ENCODE measurements at regions not wholly inside any gene's neighbourhood (a gene's known extent, or its start where the extent isn't known, plus 50 kb on each side); places are given as distances from the start of the nearest gene placed in this dataset.

- Histone ChIP-seq H2AFZ (ENCODE audit: low read depth) (no peak overlapping the region), H3K9ac (no peak overlapping the region), H4K20me1 (ENCODE audit: insufficient read depth) (no peaks in the 10 kb centered on the region), H3K4me2 (no peak overlapping the region), H3K36me3 (ENCODE audit: insufficient read depth) (no peaks in the 10 kb centered on the region), H3K27ac (no peak overlapping the region), H3K4me1 (ENCODE audit: low read depth, poor library complexity, severe bottlenecking) (no peaks in the 10 kb centered on the region), H3K27me3 (ENCODE audit: insufficient read depth, low read depth) (no peaks in the 10 kb centered on the region), H3K4me3 (IDR thresholded peaks at IDR 0.05; ENCODE audit: insufficient read depth, low read depth, low read length) (no peak overlapping the region), H3K79me2 (ENCODE audit: insufficient read depth, low read depth) (no peaks in the 10 kb centered on the region)
- TF ChIP-seq CTCF (conservative IDR thresholded peaks at IDR 0.05; ENCODE audit: low read depth, low read length): no peak
Observed at GRCh38 chr3:170780955-170781354, 89.0 kb downstream of the RPL22L1 start.

GRCh38 chr3:170780471-170780870 is 89.5 kb downstream of the RPL22L1 start:
- Histone ChIP-seq H3K79me2 (ENCODE audit: insufficient read depth, low read depth) (no peaks in the 10 kb centered on the region), H3K4me1 (ENCODE audit: low read depth, poor library complexity, severe bottlenecking) (no peaks in the 10 kb centered on the region), H3K27me3 (ENCODE audit: insufficient read depth, low read depth) (no peaks in the 10 kb centered on the region), H3K27ac (no peak overlapping the region), H2AFZ (ENCODE audit: low read depth) (no peak overlapping the region), H4K20me1 (ENCODE audit: insufficient read depth) (no peaks in the 10 kb centered on the region), H3K9ac (no peak overlapping the region), H3K36me3 (ENCODE audit: insufficient read depth) (no peaks in the 10 kb centered on the region), H3K4me3 (IDR thresholded peaks at IDR 0.05; ENCODE audit: insufficient read depth, low read depth, low read length) (no peak overlapping the region), H3K4me2 (no peak overlapping the region)
- TF ChIP-seq CTCF (conservative IDR thresholded peaks at IDR 0.05; ENCODE audit: low read depth, low read length): no peak

- TF ChIP-seq CTCF (conservative IDR thresholded peaks at IDR 0.05; ENCODE audit: low read depth, low read length): no peak
- Histone ChIP-seq H3K79me2 (ENCODE audit: insufficient read depth, low read depth) (no peaks in the 10 kb centered on the region), H3K36me3 (ENCODE audit: insufficient read depth) (no peaks in the 10 kb centered on the region), H3K9ac (no peak overlapping the region), H3K27ac (no peak overlapping the region), H3K4me1 (ENCODE audit: low read depth, poor library complexity, severe bottlenecking) (no peaks in the 10 kb centered on the region), H3K4me3 (IDR thresholded peaks at IDR 0.05; ENCODE audit: insufficient read depth, low read depth, low read length) (no peak overlapping the region), H2AFZ (ENCODE audit: low read depth) (no peak overlapping the region), H3K27me3 (ENCODE audit: insufficient read depth, low read depth) (no peaks in the 10 kb centered on the region), H3K4me2 (no peak overlapping the region), H4K20me1 (ENCODE audit: insufficient read depth) (no peaks in the 10 kb centered on the region)
Observed at GRCh38 chr3:170778240-170779217, 91.5 kb downstream of the RPL22L1 start.

GRCh38 chr3:170777564-170777926 is 92.5 kb downstream of the RPL22L1 start:
- no peaks in the 10 kb centered on the region for H3K79me2 ChIP-seq (ENCODE audit: insufficient read depth, low read depth)
- no peaks in the 10 kb centered on the region for H3K36me3 ChIP-seq (ENCODE audit: insufficient read depth)
- no peaks in the 10 kb centered on the region for H3K4me1 ChIP-seq (ENCODE audit: low read depth, poor library complexity, severe bottlenecking)
- H3K4me2 ChIP-seq: no peak overlapping the region
- no peak for TF ChIP-seq CTCF (conservative IDR thresholded peaks at IDR 0.05; ENCODE audit: low read depth, low read length)
- H3K27me3 ChIP-seq (ENCODE audit: insufficient read depth, low read depth): no peaks in the 10 kb centered on the region
- H3K27ac ChIP-seq: no peak overlapping the region
- no peaks in the 10 kb centered on the region for H4K20me1 ChIP-seq (ENCODE audit: insufficient read depth)
- no peak overlapping the region for H2AFZ ChIP-seq (ENCODE audit: low read depth)
- H3K4me3 ChIP-seq (IDR thresholded peaks at IDR 0.05; ENCODE audit: insufficient read depth, low read depth, low read length): no peak overlapping the region
- no peak overlapping the region for H3K9ac ChIP-seq
